IPS DF 19.7 (cell line): ENCODE measurements at regions not wholly inside any gene's neighbourhood (a gene's known extent, or its start where the extent isn't known, plus 50 kb on each side); places are given as distances from the start of the nearest gene placed in this dataset.
A peak's percentile ranks its signal among the peaks of the same experiment; 100 is the strongest.
"Not testable (repeated sequence)": the region's sequence is repeated elsewhere in the genome, so short reads cannot be mapped to it uniquely, and the experiment has no call there.

Experiments
- DNase-seq: peaks from one replicate; pipeline ENCODE4 v3.0.0-alpha.2; 2013; ENCODE audit warnings: low read depth, low spot score

- DNase-seq = not testable (repeated sequence)
Measured at GRCh38 chr9:110020216-110020615, 187.7 kb downstream of the C9orf152 start.

GRCh38 chr9:110021891-110022290 lies 186.1 kb downstream of the C9orf152 start:
- no peak for DNase-seq

GRCh38 chr9:110023221-110023620 lies 184.7 kb downstream of the C9orf152 start:
- not testable (repeated sequence) for DNase-seq

GRCh38 chr9:110025551-110026170 lies 182.3 kb downstream of the C9orf152 start:
- DNase-seq = no peak

GRCh38 chr9:110027671-110028081 lies 180.3 kb downstream of the C9orf152 start:
- DNase-seq = no peak

GRCh38 chr9:110028271-110028670 lies 179.7 kb downstream of the C9orf152 start:
- DNase-seq = no peak

- no peak for DNase-seq
Measured at GRCh38 chr9:110028676-110029075, 179.3 kb downstream of the C9orf152 start.

GRCh38 chr9:110029429-110029955 lies 178.5 kb downstream of the C9orf152 start:
- DNase-seq = no peak

GRCh38 chr9:110029956-110030480 lies 177.9 kb downstream of the C9orf152 start:
- no peak for DNase-seq

GRCh38 chr9:110030632-110031031 lies 177.3 kb downstream of the C9orf152 start:
- no peak for DNase-seq

GRCh38 chr9:110031511-110032173 lies 176.3 kb downstream of the C9orf152 start:
- DNase-seq = no peak

GRCh38 chr9:110032532-110032931 lies 175.4 kb downstream of the C9orf152 start:
- DNase-seq = not testable (repeated sequence)

- no peak for DNase-seq
Measured at GRCh38 chr9:110033869-110034268, 174.1 kb downstream of the C9orf152 start.

- no peak for DNase-seq
Measured at GRCh38 chr9:110036286-110036685, 171.7 kb downstream of the C9orf152 start.

- no peak for DNase-seq
Measured at GRCh38 chr9:110040788-110041187, 167.2 kb downstream of the C9orf152 start.

GRCh38 chr9:110041452-110041851 lies 166.5 kb downstream of the C9orf152 start:
- no peak for DNase-seq

GRCh38 chr9:110047232-110047954 lies 160.6 kb downstream of the C9orf152 start:
- peak; percentile 80 for DNase-seq

- DNase-seq = no peak
Measured at GRCh38 chr9:110047955-110048402, 160.0 kb downstream of the C9orf152 start.

- DNase-seq = no peak
Measured at GRCh38 chr9:110048403-110048975, 159.5 kb downstream of the C9orf152 start.

GRCh38 chr9:110048976-110049698 lies 158.8 kb downstream of the C9orf152 start:
- no peak for DNase-seq
